Transverse colon (tissue), 4 donors: ENCODE measurements at regions not wholly inside any gene's neighbourhood (a gene's known extent, or its start where the extent isn't known, plus 50 kb on each side); places are given as distances from the start of the nearest gene placed in this dataset.

Source experiments
- POLR2A ChIP-seq: fragments of 450-650 bp; IDR thresholded peaks from one replicate; pipeline ENCODE4 v1.6.1; 2016; ENCODE audit warnings: antibody characterized with exemption, mild to moderate bottlenecking, moderate library complexity
- POLR2AphosphoS5 ChIP-seq, 3 donors: sonication (generic); formaldehyde crosslinking; IDR thresholded peaks; one replicate each; pipeline ENCODE4 v1.6.1; 2016; ENCODE audit warnings: antibody characterized with exemption in 3 of 3
- TF ChIP-seq, protein P1 (sequence below), 5 experiments: fragments of 200-600 bp in 3 of 5; fragments of 450-650 bp in 2 of 5; sonication (generic) in 3 of 5; IDR thresholded peaks; 1 replicate in 2 of 5; 2 replicates in 3 of 5; pipeline ENCODE4 v1.5.1; 2016 to 2017; ENCODE audit warnings: antibody characterized with exemption in 5 of 5, inconsistent platforms in 3 of 5, mild to moderate bottlenecking in 2 of 5, moderate library complexity in 1 of 5

- TF ChIP-seq, protein P1, sequence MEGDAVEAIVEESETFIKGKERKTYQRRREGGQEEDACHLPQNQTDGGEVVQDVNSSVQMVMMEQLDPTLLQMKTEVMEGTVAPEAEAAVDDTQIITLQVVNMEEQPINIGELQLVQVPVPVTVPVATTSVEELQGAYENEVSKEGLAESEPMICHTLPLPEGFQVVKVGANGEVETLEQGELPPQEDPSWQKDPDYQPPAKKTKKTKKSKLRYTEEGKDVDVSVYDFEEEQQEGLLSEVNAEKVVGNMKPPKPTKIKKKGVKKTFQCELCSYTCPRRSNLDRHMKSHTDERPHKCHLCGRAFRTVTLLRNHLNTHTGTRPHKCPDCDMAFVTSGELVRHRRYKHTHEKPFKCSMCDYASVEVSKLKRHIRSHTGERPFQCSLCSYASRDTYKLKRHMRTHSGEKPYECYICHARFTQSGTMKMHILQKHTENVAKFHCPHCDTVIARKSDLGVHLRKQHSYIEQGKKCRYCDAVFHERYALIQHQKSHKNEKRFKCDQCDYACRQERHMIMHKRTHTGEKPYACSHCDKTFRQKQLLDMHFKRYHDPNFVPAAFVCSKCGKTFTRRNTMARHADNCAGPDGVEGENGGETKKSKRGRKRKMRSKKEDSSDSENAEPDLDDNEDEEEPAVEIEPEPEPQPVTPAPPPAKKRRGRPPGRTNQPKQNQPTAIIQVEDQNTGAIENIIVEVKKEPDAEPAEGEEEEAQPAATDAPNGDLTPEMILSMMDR (IDR thresholded peaks at IDR 0.05) = no peak
- TF ChIP-seq POLR2A = no peak
- TF ChIP-seq POLR2AphosphoS5 (IDR thresholded peaks at IDR 0.05) = no peak
Measured at GRCh38 chr11:115587718-115588342, 83.6 kb upstream of the CADM1 start.
